KMS-11 (cell line): ENCODE measurements at regions not wholly inside any gene's neighbourhood (a gene's known extent, or its start where the extent isn't known, plus 50 kb on each side); places are given as distances from the start of the nearest gene placed in this dataset.

Experiments
- H2AFZ ChIP-seq: fragments of 200-600 bp; sonication (generic); 2 replicates; pipeline ENCODE4 v1.6.1; 2016; ENCODE audit warnings: antibody characterized with exemption, mixed run types, low read depth
- H3K27ac ChIP-seq: fragments of 200-600 bp; sonication (generic); 2 replicates; pipeline ENCODE4 v1.6.1; 2016; ENCODE audit warnings: mild to moderate bottlenecking, mixed run types
- H3K27me3 ChIP-seq: fragments of 200-600 bp; sonication (generic); 2 replicates; pipeline ENCODE4 v1.6.1; 2017; ENCODE audit warnings: mild to moderate bottlenecking, low read depth, mixed run types, moderate library complexity; ENCODE audit not compliant: insufficient read depth
- H3K36me3 ChIP-seq: fragments of 200-600 bp; sonication (generic); 2 replicates; pipeline ENCODE4 v1.6.1; 2017; ENCODE audit warnings: mild to moderate bottlenecking, mixed run types; ENCODE audit not compliant: insufficient read depth
- H3K4me1 ChIP-seq: fragments of 200-600 bp; sonication (generic); 2 replicates; pipeline ENCODE4 v1.6.1; 2016; ENCODE audit warnings: mild to moderate bottlenecking, low read depth, mixed run types; ENCODE audit not compliant: poor library complexity, severe bottlenecking
- H3K4me2 ChIP-seq: fragments of 200-600 bp; sonication (generic); 2 replicates; pipeline ENCODE4 v1.7.0; 2016; ENCODE audit warnings: mild to moderate bottlenecking, mixed run types
- H3K4me3 ChIP-seq: fragments of 200-600 bp; sonication (generic); IDR thresholded peaks from 2 replicates; pipeline ENCODE4 v1.6.1; 2017; ENCODE audit warnings: low read depth, low read length, mixed read lengths; ENCODE audit not compliant: insufficient read depth
- H3K79me2 ChIP-seq: fragments of 200-600 bp; sonication (generic); 2 replicates; pipeline ENCODE4 v1.6.1; 2016; ENCODE audit warnings: low read depth, mixed run types; ENCODE audit not compliant: insufficient read depth
- H3K9ac ChIP-seq: fragments of 200-600 bp; sonication (generic); 2 replicates; pipeline ENCODE4 v1.6.1; 2016; ENCODE audit warnings: mild to moderate bottlenecking, mixed run types
- H4K20me1 ChIP-seq: fragments of 200-600 bp; sonication (generic); 2 replicates; pipeline ENCODE4 v1.6.1; 2016; ENCODE audit warnings: mild to moderate bottlenecking, mixed run types; ENCODE audit not compliant: insufficient read depth
- TF ChIP-seq, protein P1 (sequence below): fragments of 200-600 bp; sonication (generic); conservative IDR thresholded peaks from 2 replicates; pipeline ENCODE4 v1.6.1; 2017; ENCODE audit warnings: low read depth, mild to moderate bottlenecking, antibody characterized with exemption, low read length, moderate library complexity, mixed read lengths

DNA sequence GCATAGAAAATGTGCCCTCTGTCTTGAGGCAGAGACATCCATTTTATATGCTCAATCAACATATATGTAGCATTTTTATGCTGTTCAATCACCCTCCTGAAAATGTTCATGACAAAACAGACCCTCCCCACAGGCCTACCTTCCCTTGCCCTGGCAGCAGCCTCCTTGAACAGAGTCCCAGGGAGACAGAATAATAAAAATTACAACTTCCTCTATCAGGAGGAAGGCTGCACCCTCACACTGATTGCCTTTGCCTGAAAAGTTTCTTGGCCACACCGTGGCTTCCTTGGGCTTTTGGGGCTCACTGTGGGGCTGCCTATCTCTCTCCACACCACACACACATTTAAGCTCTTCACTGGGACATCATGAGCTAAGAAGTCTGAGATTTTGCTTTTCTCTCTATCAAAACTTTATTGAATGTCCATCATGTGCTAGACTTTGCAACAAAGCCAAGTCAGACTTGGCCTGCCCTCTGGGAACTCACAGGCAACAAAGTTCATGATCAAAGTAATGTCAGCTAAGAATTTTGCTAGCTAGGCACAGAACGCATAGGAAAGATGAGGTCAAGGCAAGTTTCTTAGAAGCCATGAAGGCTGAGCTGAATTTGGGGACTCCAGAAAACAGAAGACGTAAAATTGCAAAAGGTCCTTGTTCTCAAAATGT, 101.6 kb downstream of the BCL2L11 start:
- TF ChIP-seq, protein P1, sequence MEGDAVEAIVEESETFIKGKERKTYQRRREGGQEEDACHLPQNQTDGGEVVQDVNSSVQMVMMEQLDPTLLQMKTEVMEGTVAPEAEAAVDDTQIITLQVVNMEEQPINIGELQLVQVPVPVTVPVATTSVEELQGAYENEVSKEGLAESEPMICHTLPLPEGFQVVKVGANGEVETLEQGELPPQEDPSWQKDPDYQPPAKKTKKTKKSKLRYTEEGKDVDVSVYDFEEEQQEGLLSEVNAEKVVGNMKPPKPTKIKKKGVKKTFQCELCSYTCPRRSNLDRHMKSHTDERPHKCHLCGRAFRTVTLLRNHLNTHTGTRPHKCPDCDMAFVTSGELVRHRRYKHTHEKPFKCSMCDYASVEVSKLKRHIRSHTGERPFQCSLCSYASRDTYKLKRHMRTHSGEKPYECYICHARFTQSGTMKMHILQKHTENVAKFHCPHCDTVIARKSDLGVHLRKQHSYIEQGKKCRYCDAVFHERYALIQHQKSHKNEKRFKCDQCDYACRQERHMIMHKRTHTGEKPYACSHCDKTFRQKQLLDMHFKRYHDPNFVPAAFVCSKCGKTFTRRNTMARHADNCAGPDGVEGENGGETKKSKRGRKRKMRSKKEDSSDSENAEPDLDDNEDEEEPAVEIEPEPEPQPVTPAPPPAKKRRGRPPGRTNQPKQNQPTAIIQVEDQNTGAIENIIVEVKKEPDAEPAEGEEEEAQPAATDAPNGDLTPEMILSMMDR = no peak

DNA sequence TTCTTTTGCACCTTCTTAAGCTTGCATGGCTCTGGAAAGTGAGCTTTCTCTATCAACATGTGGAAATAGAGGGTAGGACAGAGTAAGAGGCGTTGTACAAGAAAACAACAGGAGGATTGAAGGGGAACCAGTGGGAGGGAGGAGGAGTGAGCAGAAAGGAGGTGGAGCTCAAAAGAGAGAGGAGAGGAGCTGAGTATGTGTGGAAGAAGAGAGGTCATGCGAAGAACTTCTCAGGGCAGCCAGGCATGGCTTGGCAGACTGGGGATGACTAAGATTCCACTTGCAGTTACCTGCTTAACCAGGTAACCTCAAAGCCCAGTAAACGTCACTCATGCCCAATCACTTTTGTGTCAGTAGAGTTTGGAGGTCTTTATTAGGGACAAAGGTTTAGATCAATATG, 105.1 kb downstream of the BCL2L11 start:
- H3K27me3 ChIP-seq = no peaks in the 10 kb centered on the region
- H4K20me1 ChIP-seq = no peaks in the 10 kb centered on the region
- H3K79me2 ChIP-seq = no peaks in the 10 kb centered on the region
- no peak overlapping the region for H3K9ac ChIP-seq
- H3K4me2 ChIP-seq = no peak overlapping the region
- peaks cover 24% of the 10 kb centered on the region for H3K4me1 ChIP-seq
- no peak overlapping the region for H3K4me3 ChIP-seq
- no peak overlapping the region for H2AFZ ChIP-seq
- no peaks in the 10 kb centered on the region for H3K36me3 ChIP-seq
- TF ChIP-seq, protein P1 = no peak
- H3K27ac ChIP-seq = no peak overlapping the region

More for the DNA sequence above, 101.6 kb downstream of the BCL2L11 start:
- Histone ChIP-seq H3K4me1 (peaks cover 11% of the 10 kb centered on the region), H3K4me2 (no peak overlapping the region), H3K36me3 (no peaks in the 10 kb centered on the region), H3K27me3 (no peaks in the 10 kb centered on the region), H3K79me2 (no peaks in the 10 kb centered on the region), H3K4me3 (no peak overlapping the region), H2AFZ (no peak overlapping the region), H3K9ac (no peak overlapping the region), H3K27ac (no peak overlapping the region), H4K20me1 (no peaks in the 10 kb centered on the region)

DNA sequence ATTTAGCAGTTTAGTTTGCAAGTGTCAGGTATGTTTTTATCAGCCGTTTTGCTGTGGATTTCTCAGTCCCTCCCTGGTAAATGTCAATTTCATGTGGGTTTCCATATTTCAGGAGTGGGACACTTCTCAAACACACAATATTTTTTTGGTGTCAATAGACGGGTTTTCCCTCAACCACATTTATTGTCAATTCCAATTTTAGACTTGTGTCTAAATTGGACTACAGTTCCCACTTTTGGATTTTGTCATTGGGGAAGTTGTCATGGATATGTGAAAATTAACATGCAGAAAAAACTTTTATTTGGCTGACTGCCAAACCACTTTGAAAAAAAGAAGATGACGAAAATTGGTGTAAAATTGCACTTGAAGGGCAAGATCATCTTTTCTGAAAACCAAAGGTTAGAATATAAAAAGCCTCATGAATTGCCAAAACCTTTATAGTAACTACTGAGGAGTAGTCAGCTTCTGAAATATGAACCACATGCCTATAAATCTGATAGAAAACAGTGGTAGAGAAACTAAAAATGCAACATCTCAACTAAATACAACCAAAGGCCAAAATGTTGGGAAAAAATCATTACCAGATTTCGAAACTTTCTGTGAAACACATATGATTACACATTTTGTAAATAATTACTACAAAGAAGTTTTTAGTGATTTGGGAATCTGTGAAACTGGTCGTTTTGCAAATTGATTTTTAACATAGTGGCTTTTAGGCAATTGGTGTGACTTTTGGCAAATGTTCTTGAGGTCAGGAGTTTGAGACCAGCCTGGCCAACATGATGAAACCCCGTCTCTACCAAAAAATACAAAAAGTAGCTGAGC, 106.4 kb downstream of the BCL2L11 start:
- Histone ChIP-seq H3K36me3 (no peaks in the 10 kb centered on the region), H2AFZ (no peak overlapping the region), H3K27ac (no peak overlapping the region), H3K79me2 (no peaks in the 10 kb centered on the region), H3K4me3 (no peak overlapping the region), H3K27me3 (no peaks in the 10 kb centered on the region), H3K4me1 (peaks cover 24% of the 10 kb centered on the region), H4K20me1 (no peaks in the 10 kb centered on the region), H3K9ac (no peak overlapping the region), H3K4me2 (no peak overlapping the region)
- TF ChIP-seq, protein P1 = no peak

DNA sequence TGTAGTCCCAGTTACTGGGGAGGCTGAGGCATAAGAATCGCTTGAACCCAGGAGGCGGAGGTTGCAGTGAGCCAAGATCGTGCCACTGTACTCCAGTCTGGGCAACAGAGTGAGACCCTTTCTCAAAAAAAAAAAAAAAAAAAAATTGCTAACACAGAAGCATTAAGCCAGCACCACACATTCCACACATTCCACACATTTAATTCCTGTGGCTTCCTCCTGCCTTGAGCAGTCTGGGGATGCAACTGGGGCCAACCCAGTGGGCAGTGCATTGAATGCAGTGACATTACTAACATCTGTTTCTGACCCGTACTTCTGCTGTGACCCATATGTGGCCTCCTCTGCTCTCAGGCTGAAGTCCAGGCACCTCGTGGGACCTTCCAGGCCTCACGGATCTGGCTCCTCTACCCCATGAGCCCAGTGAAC, 107.0 kb downstream of the BCL2L11 start:
- TF ChIP-seq, protein P1 = no peak
- H3K4me1 ChIP-seq = peaks cover 24% of the 10 kb centered on the region
- no peaks in the 10 kb centered on the region for H3K79me2 ChIP-seq
- H3K4me2 ChIP-seq = no peak overlapping the region
- no peaks in the 10 kb centered on the region for H3K36me3 ChIP-seq
- H3K4me3 ChIP-seq = no peak overlapping the region
- H3K9ac ChIP-seq = no peak overlapping the region
- no peaks in the 10 kb centered on the region for H3K27me3 ChIP-seq
- H3K27ac ChIP-seq = no peak overlapping the region
- no peak overlapping the region for H2AFZ ChIP-seq
- H4K20me1 ChIP-seq = no peaks in the 10 kb centered on the region
